ENCODE measurements at regions not wholly inside any gene's neighbourhood (a gene's known extent, or its start where the extent isn't known, plus 50 kb on each side); places are given as distances from the start of the nearest gene placed in this dataset.
"Not testable (repeated sequence)": the region's sequence is repeated elsewhere in the genome, so short reads cannot be mapped to it uniquely, and the experiment has no call there.

GRCh38 chr6:11323666-11324452 is 91.4 kb upstream of the NEDD9 start:
- no peak for DNase-seq

- DNase-seq, result no peak
Measured at GRCh38 chr6:11322252-11322885, 89.9 kb upstream of the NEDD9 start.

GRCh38 chr6:11320914-11321597 is 88.6 kb upstream of the NEDD9 start:
- no peak for DNase-seq

GRCh38 chr6:11318835-11319813 is 86.7 kb upstream of the NEDD9 start:
- DNase-seq, result no peak

- DNase-seq, result no peak
Measured at GRCh38 chr6:11317885-11318771, 85.7 kb upstream of the NEDD9 start.

GRCh38 chr6:11315743-11316437 is 83.4 kb upstream of the NEDD9 start:
- DNase-seq, result no peak

GRCh38 chr6:11313207-11313606 is 80.7 kb upstream of the NEDD9 start:
- DNase-seq, result no peak

GRCh38 chr6:11311970-11312369 is 79.5 kb upstream of the NEDD9 start:
- no peak for DNase-seq

- no peak for DNase-seq
Measured at GRCh38 chr6:11309947-11310665, 77.6 kb upstream of the NEDD9 start.

GRCh38 chr6:11307226-11307625 is 74.8 kb upstream of the NEDD9 start:
- DNase-seq, result no peak

- DNase-seq, result no peak
Measured at GRCh38 chr6:11304946-11305345, 72.5 kb upstream of the NEDD9 start.

- DNase-seq, result not testable (repeated sequence)
Measured at GRCh38 chr6:11299876-11300428, 67.5 kb upstream of the NEDD9 start.

GRCh38 chr6:11299421-11299784 is 66.9 kb upstream of the NEDD9 start:
- DNase-seq, result not testable (repeated sequence)

GRCh38 chr6:11298651-11299420 is 66.4 kb upstream of the NEDD9 start:
- DNase-seq, result no peak

- no peak for DNase-seq
Measured at GRCh38 chr6:11297376-11297729, 64.9 kb upstream of the NEDD9 start.

- DNase-seq, result no peak
Measured at GRCh38 chr6:11296449-11297375, 64.2 kb upstream of the NEDD9 start.

GRCh38 chr6:11295969-11296368 is 63.5 kb upstream of the NEDD9 start:
- no peak for DNase-seq

- DNase-seq, result no peak
Measured at GRCh38 chr6:11294228-11294627, 61.8 kb upstream of the NEDD9 start.
